Aorta (tissue), 5 donors: ENCODE measurements at regions not wholly inside any gene's neighbourhood (a gene's known extent, or its start where the extent isn't known, plus 50 kb on each side); places are given as distances from the start of the nearest gene placed in this dataset.
"Not testable (repeated sequence)": the region's sequence is repeated elsewhere in the genome, so short reads cannot be mapped to it uniquely, and the experiment has no call there.

Source experiments
- ATAC-seq: fragments of 200-7000 bp; cut with Tn5 transposase; one replicate; pipeline ENCODE4 v1.9.1; 2022; ENCODE audit warnings: moderate library complexity; ENCODE audit not compliant: low FRiP score
- DNase-seq, 2 donors: peaks; one replicate each; pipeline ENCODE4 v3.0.0-alpha.2; 2020
- H3K27ac ChIP-seq, 2 donors: one replicate each; pipeline ENCODE4 v1.5.1; 2013; ENCODE audit warnings: low read length in 2 of 2, mild to moderate bottlenecking in 2 of 2, moderate library complexity in 2 of 2, control low read depth in 1 of 2, inconsistent platforms in 1 of 2, low read depth in 1 of 2
- H3K27me3 ChIP-seq, 2 donors: one replicate each; pipeline ENCODE4 v1.6.1; 2013; ENCODE audit warnings: control low read depth in 1 of 2, low read length in 1 of 2, mild to moderate bottlenecking in 1 of 2, moderate library complexity in 1 of 2; ENCODE audit not compliant: insufficient read depth in 2 of 2, control insufficient read depth in 1 of 2
- H3K36me3 ChIP-seq, 2 donors: one replicate each; pipeline ENCODE4 v1.6.1; 2013; ENCODE audit warnings: control low read depth in 1 of 2, low read length in 1 of 2, mild to moderate bottlenecking in 1 of 2; ENCODE audit not compliant: insufficient read depth in 2 of 2, control insufficient read depth in 1 of 2
- H3K4me1 ChIP-seq, 2 donors: one replicate each; pipeline ENCODE4 v1.6.1; 2013; ENCODE audit warnings: low read length in 2 of 2, control low read depth in 1 of 2, mild to moderate bottlenecking in 1 of 2, moderate library complexity in 1 of 2; ENCODE audit not compliant: insufficient read depth in 2 of 2, control insufficient read depth in 1 of 2
- H3K4me3 ChIP-seq, 2 donors: one replicate each; pipeline ENCODE4 v1.5.1; 2013; ENCODE audit warnings: low read length in 2 of 2, control low read depth in 1 of 2, mild to moderate bottlenecking in 1 of 2
- H3K9me3 ChIP-seq: one replicate; pipeline ENCODE4 v1.6.1; 2013; ENCODE audit warnings: mild to moderate bottlenecking, low read length; ENCODE audit not compliant: control insufficient read depth
- WGBS, 2 donors: extraction: QIAGEN DNeasy Blood & Tissue Kit; methylation state at CpG; one replicate each; pipeline ENCODE4 v1.1.7; 2013; 5-methylcytosine and 5-hydroxymethylcytosine counted together
- intact Hi-C, 2 donors: fragments of 100-400 bp; cut with DNase I; formaldehyde crosslinking; loops; one replicate each; pipeline versions ENCODE4 v1.14.2 to v1.15.0; 2022
- donor health status: healthy with polysubstance abuse.
- donor health status: Bipolar disorder and iron deficiency.
- donor health status: DM: no; HTN: no; CAD: no.
- donor health status: DM: no; HTN: no; CAD: no.
- donor health status: DM: yes; HTN: yes; CAD: no.

DNA sequence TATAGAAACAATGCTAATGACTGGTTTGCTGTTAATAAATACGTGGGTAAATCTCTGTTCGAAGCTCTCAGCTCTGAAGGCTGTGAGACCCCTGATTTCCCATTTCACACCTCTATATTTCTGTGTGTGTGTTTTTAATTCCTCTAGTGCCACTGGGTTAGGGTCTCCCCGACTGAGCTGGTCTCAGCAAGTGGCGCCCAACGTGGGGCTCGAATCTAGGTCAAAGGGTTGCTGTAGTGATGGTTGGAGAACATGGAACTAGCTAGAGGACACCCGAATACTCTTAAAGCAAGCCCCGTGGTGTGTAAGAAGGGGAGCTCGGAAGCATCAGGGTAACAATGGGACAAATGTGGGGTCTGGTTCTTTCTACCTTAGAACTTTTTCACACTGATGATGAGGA, 482.9 kb upstream of the ITGA1 start:
- 77 to 79% methylated on average over 9 of the region's 9 CpGs for WGBS, 2 donors
- H3K27ac ChIP-seq, H3K4me3 ChIP-seq, H3K9me3 ChIP-seq, H3K36me3 ChIP-seq, H3K27me3 ChIP-seq, H3K4me1 ChIP-seq, intact Hi-C loops, ATAC-seq, DNase-seq: not testable (repeated sequence)

DNA sequence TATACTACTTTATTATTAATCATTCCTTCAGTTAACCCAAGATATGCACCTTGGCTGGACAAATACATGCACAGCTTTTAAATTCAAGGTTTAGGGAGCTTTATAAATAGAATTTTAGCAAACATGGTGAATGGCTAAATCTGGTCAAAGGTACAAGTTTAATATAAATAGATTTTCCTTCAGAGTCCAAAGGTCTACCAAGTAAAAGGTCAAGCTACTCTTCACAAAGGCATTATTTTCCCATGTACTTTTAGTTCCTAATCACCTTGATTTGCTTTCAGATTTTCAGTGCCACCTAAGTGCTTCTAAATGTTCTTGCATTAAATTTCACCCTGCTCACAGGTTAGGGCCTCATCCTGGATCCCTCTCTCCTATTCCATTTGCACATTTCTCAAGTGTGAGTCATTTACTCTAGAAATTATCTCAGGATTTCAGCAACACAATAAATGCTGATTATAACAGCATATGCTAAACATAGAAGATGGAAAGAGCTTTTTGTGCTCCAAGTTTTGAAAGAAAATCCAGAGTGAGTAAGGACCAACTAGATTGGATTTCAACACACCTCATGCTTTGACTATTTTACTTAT, 459.4 kb upstream of the ITGA1 start:
- intact Hi-C loops: no loop called here
- no peaks in the 10 kb centered on the region for H3K9me3 ChIP-seq
- H3K4me3 ChIP-seq: no peak overlapping the region
- ATAC-seq: no peak
- no peak overlapping the region for H3K27ac ChIP-seq
- H3K27me3 ChIP-seq: no peaks in the 10 kb centered on the region
- DNase-seq: no peak
- H3K4me1 ChIP-seq: no peaks in the 10 kb centered on the region
- no peaks in the 10 kb centered on the region for H3K36me3 ChIP-seq

DNA sequence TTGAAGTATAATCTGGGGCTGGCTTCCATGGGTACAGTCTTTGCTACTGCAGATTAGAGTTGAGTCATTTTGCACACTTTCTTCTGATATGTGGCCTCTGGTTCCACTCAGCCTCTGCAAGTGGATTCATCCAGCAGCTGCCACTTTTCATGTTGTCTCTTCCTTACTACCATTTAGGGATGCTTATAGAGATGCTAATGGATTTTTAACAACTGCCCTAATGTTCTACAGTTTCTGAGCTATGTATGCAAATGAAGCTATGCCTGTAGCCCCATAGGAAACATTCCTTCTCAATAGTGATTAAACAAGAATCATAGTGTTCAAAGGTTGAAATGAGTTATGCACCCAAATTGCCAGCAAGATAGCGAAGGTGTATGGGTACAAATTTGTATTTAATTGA, 456.0 kb upstream of the ITGA1 start:
- no peak for ATAC-seq
- no peaks in the 10 kb centered on the region for H3K27me3 ChIP-seq
- H3K27ac ChIP-seq: no peak overlapping the region
- no peaks in the 10 kb centered on the region for H3K4me1 ChIP-seq
- intact Hi-C loops: no loop called here
- H3K9me3 ChIP-seq: no peaks in the 10 kb centered on the region
- no peak for DNase-seq
- WGBS, 2 donors: 95% methylated on average over 1 of the region's 1 CpG
- no peak overlapping the region for H3K4me3 ChIP-seq
- no peaks in the 10 kb centered on the region for H3K36me3 ChIP-seq

DNA sequence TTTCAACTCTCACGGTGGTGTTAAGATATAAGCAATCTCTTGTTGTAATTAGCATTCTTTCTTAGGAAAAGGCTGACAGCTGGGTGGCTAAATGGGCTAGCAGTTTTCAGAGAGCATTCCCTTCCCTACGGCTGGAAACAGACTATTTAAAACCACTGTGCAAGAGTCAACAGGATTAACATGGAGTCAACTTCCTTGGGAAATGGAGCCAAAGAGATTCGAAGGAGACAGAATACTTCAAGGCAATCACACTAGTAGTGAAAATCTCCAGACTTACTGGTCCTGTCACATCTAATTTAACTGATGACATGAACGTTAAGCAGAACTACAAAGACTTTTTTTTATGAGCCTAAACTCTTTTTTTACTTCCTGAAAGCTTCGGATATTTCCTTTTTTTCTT, 453.3 kb upstream of the ITGA1 start:
- WGBS, 2 donors: 8 to 12% methylated on average over 5 of the region's 5 CpGs
- intact Hi-C loops: no loop called here
- no peak overlapping the region for H3K4me3 ChIP-seq
- no peak for ATAC-seq
- DNase-seq: no peak
- no peak overlapping the region for H3K27ac ChIP-seq
- no peaks in the 10 kb centered on the region for H3K9me3 ChIP-seq
- no peaks in the 10 kb centered on the region for H3K27me3 ChIP-seq
- no peaks in the 10 kb centered on the region for H3K36me3 ChIP-seq
- no peaks in the 10 kb centered on the region for H3K4me1 ChIP-seq

DNA sequence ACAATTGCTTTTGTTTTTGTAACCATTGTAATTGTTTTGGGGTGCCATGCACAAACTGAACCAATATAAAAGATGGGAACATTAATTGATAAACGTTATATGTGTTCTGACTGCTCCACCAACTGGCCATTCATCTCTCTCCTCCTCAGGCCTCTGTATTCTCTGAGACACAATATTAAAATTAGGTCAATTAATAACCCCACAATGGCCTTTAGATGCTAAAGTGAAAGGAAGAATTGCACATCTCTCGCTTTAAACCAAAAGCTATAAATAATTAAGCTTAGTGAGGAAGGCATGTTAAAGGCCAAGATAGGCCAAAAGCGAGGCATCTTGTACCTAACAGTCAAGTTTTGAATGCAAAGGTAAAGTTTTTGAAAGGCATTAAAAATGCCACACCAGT, 448.4 kb upstream of the ITGA1 start:
- H3K36me3 ChIP-seq: no peaks in the 10 kb centered on the region
- H3K27ac ChIP-seq: no peak overlapping the region
- no peaks in the 10 kb centered on the region for H3K9me3 ChIP-seq
- DNase-seq: no peak
- WGBS, 2 donors: 87% methylated on average over 3 of the region's 3 CpGs
- intact Hi-C loops: no loop called here
- H3K4me3 ChIP-seq: no peak overlapping the region
- ATAC-seq: no peak
- H3K27me3 ChIP-seq: no peaks in the 10 kb centered on the region
- H3K4me1 ChIP-seq: no peaks in the 10 kb centered on the region

DNA sequence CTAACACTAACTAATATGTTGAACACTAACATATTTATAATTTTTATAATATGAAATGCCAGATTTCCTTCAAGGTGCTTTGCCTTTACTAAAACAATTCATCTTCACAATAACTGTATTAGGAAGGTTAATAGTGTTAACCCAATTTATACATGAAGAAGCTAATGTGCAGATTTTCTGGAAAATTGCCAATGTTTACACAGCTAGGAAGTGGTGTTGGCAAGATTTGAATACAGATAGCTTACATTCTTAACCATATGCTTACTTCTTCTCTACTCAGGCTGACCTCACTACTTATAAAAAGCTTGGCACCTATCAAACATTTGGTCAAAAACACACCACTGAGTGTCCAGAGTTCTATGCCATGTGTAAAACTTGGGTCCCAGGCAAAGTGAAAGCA, 445.4 kb upstream of the ITGA1 start:
- no peaks in the 10 kb centered on the region for H3K27me3 ChIP-seq
- no peaks in the 10 kb centered on the region for H3K9me3 ChIP-seq
- no peaks in the 10 kb centered on the region for H3K36me3 ChIP-seq
- ATAC-seq (no peak), DNase-seq (no peak)
- H3K4me3 ChIP-seq: no peak overlapping the region
- intact Hi-C loops: no loop called here
- H3K4me1 ChIP-seq: no peaks in the 10 kb centered on the region
- no peak overlapping the region for H3K27ac ChIP-seq

DNA sequence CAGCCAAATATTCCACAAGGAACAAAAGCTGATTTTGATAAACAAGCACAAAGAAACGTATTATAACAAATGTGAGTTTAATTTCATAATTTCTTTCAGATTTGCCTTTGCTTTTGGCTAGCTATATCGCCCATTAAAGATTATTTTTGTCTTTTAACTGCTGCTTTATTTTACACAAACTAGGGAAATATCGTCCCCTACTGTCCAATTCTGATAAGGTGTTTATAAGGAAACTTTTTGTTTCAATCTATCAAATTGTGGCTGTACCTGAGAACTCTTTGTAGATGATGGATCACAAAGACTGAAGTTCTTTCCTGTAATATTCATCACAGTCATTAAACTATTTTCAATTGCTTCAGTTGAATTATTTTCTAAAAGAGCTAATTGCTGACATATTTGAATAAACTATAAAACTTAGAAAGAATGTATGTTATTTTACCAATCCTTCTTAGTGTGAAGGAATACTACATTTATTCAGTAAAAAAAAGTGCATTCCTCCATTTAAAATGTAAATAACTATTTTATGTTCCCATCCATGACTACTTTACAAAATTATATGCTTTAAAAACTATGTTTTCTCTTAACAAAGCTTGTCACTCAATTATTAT, 431.3 kb upstream of the ITGA1 start:
- no peaks in the 10 kb centered on the region for H3K27me3 ChIP-seq
- intact Hi-C loops: no loop called here
- H3K4me3 ChIP-seq: no peak overlapping the region
- ATAC-seq (no peak), DNase-seq (no peak)
- no peaks in the 10 kb centered on the region for H3K4me1 ChIP-seq
- no peaks in the 10 kb centered on the region for H3K9me3 ChIP-seq
- H3K36me3 ChIP-seq: no peaks in the 10 kb centered on the region
- WGBS, 2 donors: 18 to 19% methylated on average over 3 of the region's 3 CpGs
- no peak overlapping the region for H3K27ac ChIP-seq

DNA sequence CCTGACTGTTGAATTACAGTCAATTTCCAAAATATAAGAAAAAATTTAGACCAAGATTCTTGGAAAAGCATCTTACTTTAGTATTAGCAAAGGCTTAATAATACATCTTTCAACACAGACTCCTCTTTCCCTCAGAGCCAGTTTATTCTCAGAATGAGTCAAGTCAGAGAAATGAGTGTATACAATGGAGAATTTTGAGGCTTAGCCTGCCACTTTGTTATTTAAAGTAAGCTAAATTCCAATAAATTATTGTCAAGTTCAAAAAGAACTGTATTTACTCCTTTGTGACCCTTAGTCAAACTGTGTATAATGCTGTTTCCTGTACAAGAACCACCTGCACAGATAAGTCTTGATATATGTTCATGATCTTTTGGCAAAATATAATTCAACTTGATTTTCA, 428.5 kb upstream of the ITGA1 start:
- DNase-seq (no peak), ATAC-seq (no peak)
- Histone ChIP-seq H3K27ac (no peak overlapping the region), H3K9me3 (no peaks in the 10 kb centered on the region), H3K27me3 (no peaks in the 10 kb centered on the region), H3K4me3 (no peak overlapping the region), H3K4me1 (no peaks in the 10 kb centered on the region), H3K36me3 (no peaks in the 10 kb centered on the region)
- intact Hi-C loops: no loop called here

DNA sequence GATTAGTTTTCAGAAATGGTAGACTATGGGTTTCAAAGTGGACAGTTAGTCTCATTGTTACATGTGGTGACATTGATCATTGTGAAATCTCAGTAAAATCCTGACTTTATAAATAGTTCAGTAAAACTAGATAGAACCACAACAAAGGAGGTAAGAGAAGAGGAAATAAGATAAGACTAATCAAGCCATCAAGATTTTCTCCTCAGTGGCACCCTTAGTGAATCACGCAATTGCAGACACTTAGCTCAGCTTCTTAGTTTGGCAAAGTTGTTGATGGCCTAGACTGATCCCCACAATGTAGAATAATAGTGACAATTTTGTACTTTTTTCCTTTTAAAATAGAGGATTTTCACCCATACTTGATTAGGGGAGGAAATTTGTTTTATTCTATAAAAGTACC, 426.7 kb upstream of the ITGA1 start:
- Histone ChIP-seq H3K27ac (no peak overlapping the region), H3K36me3 (no peaks in the 10 kb centered on the region), H3K4me3 (no peak overlapping the region), H3K9me3 (no peaks in the 10 kb centered on the region), H3K4me1 (no peaks in the 10 kb centered on the region), H3K27me3 (no peaks in the 10 kb centered on the region)
- intact Hi-C loops: no loop called here
- DNase-seq (no peak), ATAC-seq (no peak)
- 71 to 79% methylated on average over 1 of the region's 1 CpG for WGBS, 2 donors
